ENCODE measurements at regions not wholly inside any gene's neighbourhood (a gene's known extent, or its start where the extent isn't known, plus 50 kb on each side); places are given as distances from the start of the nearest gene placed in this dataset.
"Not testable (repeated sequence)": the region's sequence is repeated elsewhere in the genome, so short reads cannot be mapped to it uniquely, and the experiment has no call there.

- Histone ChIP-seq H3K4me1 (ENCODE audit: control insufficient read depth, insufficient read depth, low read length) (no peaks in the 10 kb centered on the region), H3K36me3 (ENCODE audit: control insufficient read depth, insufficient read depth, low read length) (no peaks in the 10 kb centered on the region), H3K9me3 (ENCODE audit: control insufficient read depth, insufficient read depth, low read length) (no peaks in the 10 kb centered on the region), H3K4me3 (ENCODE audit: low read depth, low read length) (no peak overlapping the region), H3K27me3 (ENCODE audit: control insufficient read depth, insufficient read depth, low read length) (no peaks in the 10 kb centered on the region), H3K9ac (ENCODE audit: low read depth, low read length) (no peak overlapping the region)
These were observed 1261.3 kb upstream of the SPRY2 start for GRCh38 chr13:81602241-81602640.

DNA sequence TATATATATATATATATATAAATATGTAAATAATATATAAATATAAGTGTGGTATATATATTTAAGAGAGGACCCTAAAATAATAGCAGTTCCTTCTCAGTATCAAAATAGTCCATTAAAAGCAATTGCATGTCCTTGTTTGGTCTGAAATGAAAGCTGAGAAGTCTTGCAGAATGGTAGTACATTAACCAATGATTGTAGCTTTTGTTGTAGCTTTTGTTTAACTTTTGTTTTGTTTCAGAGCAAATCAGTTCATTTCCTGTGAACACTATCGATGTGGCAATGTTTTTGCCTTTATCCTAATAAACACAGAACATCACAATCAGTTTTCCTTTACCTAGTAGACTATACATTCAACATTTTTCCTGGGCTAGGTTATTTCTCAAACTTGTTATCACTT lies 1256.2 kb upstream of the SPRY2 start:
- Histone ChIP-seq H3K9me3 (ENCODE audit: control insufficient read depth, insufficient read depth, low read length) (no peaks in the 10 kb centered on the region), H3K9ac (ENCODE audit: low read depth, low read length) (no peak overlapping the region), H3K27me3 (ENCODE audit: control insufficient read depth, insufficient read depth, low read length) (no peaks in the 10 kb centered on the region), H3K4me1 (ENCODE audit: control insufficient read depth, insufficient read depth, low read length) (no peaks in the 10 kb centered on the region), H3K36me3 (ENCODE audit: control insufficient read depth, insufficient read depth, low read length) (no peaks in the 10 kb centered on the region), H3K4me3 (ENCODE audit: low read depth, low read length) (no peak overlapping the region)

DNA sequence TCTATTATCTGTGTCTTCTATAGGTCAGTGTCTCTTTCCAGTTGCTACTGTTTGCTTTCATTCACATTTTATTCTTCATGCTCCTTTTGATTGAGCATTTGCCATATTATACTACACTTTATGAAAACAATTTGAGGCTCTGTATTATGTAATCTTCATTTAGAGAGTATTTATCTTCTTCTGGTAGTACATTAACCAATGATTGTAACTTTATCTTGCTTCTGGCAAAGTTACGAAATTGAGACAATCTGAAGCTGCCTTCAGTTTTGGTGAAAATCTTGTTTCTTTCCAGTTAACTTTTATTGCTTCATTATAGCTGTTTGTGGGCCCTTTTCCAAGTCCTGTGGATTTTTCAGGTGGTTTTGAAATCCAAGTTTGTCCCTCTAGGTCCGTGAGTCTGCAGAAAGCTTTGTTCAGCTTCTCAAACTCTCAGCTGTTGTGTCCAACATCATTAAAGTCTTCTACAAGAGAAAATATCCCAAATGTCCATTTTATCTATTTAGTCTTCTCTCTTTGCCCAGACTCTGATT lies 1255.4 kb upstream of the SPRY2 start:
- Histone ChIP-seq H3K27me3 (ENCODE audit: control insufficient read depth, insufficient read depth, low read length) (no peaks in the 10 kb centered on the region), H3K4me1 (ENCODE audit: control insufficient read depth, insufficient read depth, low read length) (no peaks in the 10 kb centered on the region), H3K4me3 (ENCODE audit: low read depth, low read length) (no peak overlapping the region), H3K9me3 (ENCODE audit: control insufficient read depth, insufficient read depth, low read length) (no peaks in the 10 kb centered on the region), H3K9ac (ENCODE audit: low read depth, low read length) (no peak overlapping the region), H3K36me3 (ENCODE audit: control insufficient read depth, insufficient read depth, low read length) (no peaks in the 10 kb centered on the region)

- H3K9me3 ChIP-seq (ENCODE audit: control insufficient read depth, insufficient read depth, low read length): no peaks in the 10 kb centered on the region
- H3K9ac ChIP-seq (ENCODE audit: low read depth, low read length): no peak overlapping the region
- H3K4me3 ChIP-seq (ENCODE audit: low read depth, low read length): no peak overlapping the region
- H3K36me3 ChIP-seq (ENCODE audit: control insufficient read depth, insufficient read depth, low read length): no peaks in the 10 kb centered on the region
- no peaks in the 10 kb centered on the region for H3K4me1 ChIP-seq (ENCODE audit: control insufficient read depth, insufficient read depth, low read length)
- no peaks in the 10 kb centered on the region for H3K27me3 ChIP-seq (ENCODE audit: control insufficient read depth, insufficient read depth, low read length)
These were observed 1250.7 kb upstream of the SPRY2 start for GRCh38 chr13:81591528-81592220.

GRCh38 chr13:81582381-81582780 lies 1241.5 kb upstream of the SPRY2 start:
- no peaks in the 10 kb centered on the region for H3K36me3 ChIP-seq (ENCODE audit: control insufficient read depth, insufficient read depth, low read length)
- H3K9me3 ChIP-seq (ENCODE audit: control insufficient read depth, insufficient read depth, low read length): no peaks in the 10 kb centered on the region
- no peak overlapping the region for H3K4me3 ChIP-seq (ENCODE audit: low read depth, low read length)
- H3K9ac ChIP-seq (ENCODE audit: low read depth, low read length): no peak overlapping the region
- no peaks in the 10 kb centered on the region for H3K4me1 ChIP-seq (ENCODE audit: control insufficient read depth, insufficient read depth, low read length)
- no peaks in the 10 kb centered on the region for H3K27me3 ChIP-seq (ENCODE audit: control insufficient read depth, insufficient read depth, low read length)

DNA sequence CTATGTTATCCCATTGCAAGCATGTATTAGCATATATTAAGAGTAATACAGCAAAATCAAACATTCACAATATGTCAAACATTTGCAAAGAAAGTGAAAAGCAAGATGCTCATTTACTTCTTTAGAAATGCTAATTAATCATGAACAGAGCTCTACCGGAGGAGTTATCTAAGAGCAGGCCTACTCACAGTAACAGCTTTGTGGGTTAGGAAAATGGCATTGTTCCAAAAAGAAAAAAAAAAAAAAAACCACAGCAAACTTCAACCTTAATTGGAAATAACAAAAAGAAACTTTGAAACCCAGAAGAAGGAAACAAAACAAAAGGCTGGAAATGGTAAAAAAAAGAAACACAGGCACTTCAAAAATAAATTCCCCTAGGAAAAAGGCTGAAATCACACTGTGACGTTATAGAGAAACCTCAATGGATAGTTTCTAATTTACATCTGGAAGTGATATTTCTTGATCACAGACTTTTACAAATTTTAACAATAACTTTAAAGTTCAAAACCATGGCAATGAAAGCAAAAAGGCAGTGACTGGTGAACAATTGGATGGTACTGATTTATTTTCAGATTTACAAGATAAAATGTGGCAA lies 1236.8 kb upstream of the SPRY2 start:
- H3K9ac ChIP-seq (ENCODE audit: low read depth, low read length): no peak overlapping the region
- H3K36me3 ChIP-seq (ENCODE audit: control insufficient read depth, insufficient read depth, low read length): no peaks in the 10 kb centered on the region
- no peaks in the 10 kb centered on the region for H3K9me3 ChIP-seq (ENCODE audit: control insufficient read depth, insufficient read depth, low read length)
- no peaks in the 10 kb centered on the region for H3K27me3 ChIP-seq (ENCODE audit: control insufficient read depth, insufficient read depth, low read length)
- H3K4me1 ChIP-seq (ENCODE audit: control insufficient read depth, insufficient read depth, low read length): no peaks in the 10 kb centered on the region
- H3K4me3 ChIP-seq (ENCODE audit: low read depth, low read length): no peak overlapping the region

DNA sequence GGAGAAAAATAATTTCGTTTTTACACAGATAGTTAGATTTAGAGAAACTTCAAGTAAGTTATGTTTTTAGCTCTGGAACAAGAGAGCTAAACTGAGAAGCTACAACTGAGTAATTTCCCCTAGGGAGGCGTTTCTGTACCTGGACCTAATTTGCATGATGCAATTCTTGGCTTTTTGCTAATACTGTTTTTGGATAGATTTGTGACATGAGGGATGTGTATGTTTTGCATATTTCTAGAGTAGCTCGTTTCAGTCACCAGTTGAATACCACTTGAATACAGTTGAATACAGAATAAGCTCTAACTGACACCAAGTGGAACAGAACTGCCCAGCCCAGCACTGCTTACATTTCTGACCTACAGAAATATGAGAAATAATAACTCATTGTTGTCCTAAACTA lies 1227.9 kb upstream of the SPRY2 start:
- Histone ChIP-seq H3K36me3 (ENCODE audit: control insufficient read depth, insufficient read depth, low read length) (no peaks in the 10 kb centered on the region), H3K4me1 (ENCODE audit: control insufficient read depth, insufficient read depth, low read length) (no peaks in the 10 kb centered on the region), H3K27me3 (ENCODE audit: control insufficient read depth, insufficient read depth, low read length) (no peaks in the 10 kb centered on the region), H3K9me3 (ENCODE audit: control insufficient read depth, insufficient read depth, low read length) (no peaks in the 10 kb centered on the region), H3K9ac (ENCODE audit: low read depth, low read length) (no peak overlapping the region), H3K4me3 (ENCODE audit: low read depth, low read length) (no peak overlapping the region)

DNA sequence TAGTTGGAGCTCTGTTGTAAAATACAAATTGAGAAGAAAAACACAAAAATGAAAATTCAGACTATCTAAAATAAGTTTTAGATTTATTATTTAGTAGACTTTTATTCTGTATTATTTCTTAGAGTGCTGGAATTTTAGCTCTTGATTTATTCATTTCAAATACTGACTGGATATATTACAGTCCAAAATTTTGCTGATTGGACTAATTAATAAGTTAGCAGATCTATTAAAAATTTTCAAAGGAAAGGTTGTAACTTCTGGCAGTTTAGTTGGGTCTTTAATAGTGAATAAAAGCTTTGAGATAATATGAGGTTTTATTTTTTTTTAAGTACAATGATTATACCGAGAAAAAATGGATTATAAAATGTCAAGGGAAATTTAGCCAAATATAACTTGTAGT lies 1224.9 kb upstream of the SPRY2 start:
- Histone ChIP-seq H3K9ac (ENCODE audit: low read depth, low read length) (no peak overlapping the region), H3K4me1 (ENCODE audit: control insufficient read depth, insufficient read depth, low read length) (no peaks in the 10 kb centered on the region), H3K36me3 (ENCODE audit: control insufficient read depth, insufficient read depth, low read length) (no peaks in the 10 kb centered on the region)

GRCh38 chr13:81563091-81563490 lies 1222.2 kb upstream of the SPRY2 start:
- Histone ChIP-seq H3K27me3 (ENCODE audit: control insufficient read depth, insufficient read depth, low read length) (no peaks in the 10 kb centered on the region), H3K4me1 (ENCODE audit: control insufficient read depth, insufficient read depth, low read length) (no peaks in the 10 kb centered on the region), H3K9ac (ENCODE audit: low read depth, low read length) (no peak overlapping the region), H3K4me3 (ENCODE audit: low read depth, low read length) (no peak overlapping the region), H3K36me3 (ENCODE audit: control insufficient read depth, insufficient read depth, low read length) (no peaks in the 10 kb centered on the region), H3K9me3 (ENCODE audit: control insufficient read depth, insufficient read depth, low read length) (no peaks in the 10 kb centered on the region)

More for the DNA sequence above, 1224.9 kb upstream of the SPRY2 start:
- Histone ChIP-seq H3K27me3 (ENCODE audit: control insufficient read depth, insufficient read depth, low read length) (no peaks in the 10 kb centered on the region), H3K4me3 (ENCODE audit: low read depth, low read length) (no peak overlapping the region), H3K9me3 (ENCODE audit: control insufficient read depth, insufficient read depth, low read length) (no peaks in the 10 kb centered on the region)

DNA sequence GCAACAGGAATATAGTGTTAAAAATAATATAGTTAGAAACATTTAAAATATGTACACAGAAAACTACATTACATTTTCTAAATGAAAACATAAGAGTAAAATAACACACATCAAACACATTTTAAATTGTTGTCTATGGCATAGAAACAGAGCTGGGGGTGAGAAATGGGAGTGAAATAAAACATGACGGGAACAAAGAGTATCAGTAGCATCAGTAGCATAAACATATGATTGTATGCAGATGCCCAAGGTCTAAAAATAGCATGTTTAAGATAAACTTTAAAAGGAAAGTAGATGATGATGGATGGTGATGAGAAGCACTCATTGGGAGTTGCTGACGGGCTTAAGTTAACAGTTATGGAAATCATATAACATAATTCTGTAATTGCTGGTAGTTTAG lies 1221.7 kb upstream of the SPRY2 start:
- no peaks in the 10 kb centered on the region for H3K27me3 ChIP-seq (ENCODE audit: control insufficient read depth, insufficient read depth, low read length)
- H3K36me3 ChIP-seq (ENCODE audit: control insufficient read depth, insufficient read depth, low read length): no peaks in the 10 kb centered on the region
- no peak overlapping the region for H3K4me3 ChIP-seq (ENCODE audit: low read depth, low read length)
- no peak overlapping the region for H3K9ac ChIP-seq (ENCODE audit: low read depth, low read length)
- no peaks in the 10 kb centered on the region for H3K9me3 ChIP-seq (ENCODE audit: control insufficient read depth, insufficient read depth, low read length)
- no peaks in the 10 kb centered on the region for H3K4me1 ChIP-seq (ENCODE audit: control insufficient read depth, insufficient read depth, low read length)

GRCh38 chr13:81551036-81551435 lies 1210.1 kb upstream of the SPRY2 start:
- H3K9me3 ChIP-seq (ENCODE audit: control insufficient read depth, insufficient read depth, low read length): peaks cover under 1% of the 10 kb centered on the region
- no peak overlapping the region for H3K9ac ChIP-seq (ENCODE audit: low read depth, low read length)
- no peaks in the 10 kb centered on the region for H3K4me1 ChIP-seq (ENCODE audit: control insufficient read depth, insufficient read depth, low read length)
- H3K36me3 ChIP-seq (ENCODE audit: control insufficient read depth, insufficient read depth, low read length): peaks cover under 1% of the 10 kb centered on the region
- no peak overlapping the region for H3K4me3 ChIP-seq (ENCODE audit: low read depth, low read length)
- H3K27me3 ChIP-seq (ENCODE audit: control insufficient read depth, insufficient read depth, low read length): no peaks in the 10 kb centered on the region

DNA sequence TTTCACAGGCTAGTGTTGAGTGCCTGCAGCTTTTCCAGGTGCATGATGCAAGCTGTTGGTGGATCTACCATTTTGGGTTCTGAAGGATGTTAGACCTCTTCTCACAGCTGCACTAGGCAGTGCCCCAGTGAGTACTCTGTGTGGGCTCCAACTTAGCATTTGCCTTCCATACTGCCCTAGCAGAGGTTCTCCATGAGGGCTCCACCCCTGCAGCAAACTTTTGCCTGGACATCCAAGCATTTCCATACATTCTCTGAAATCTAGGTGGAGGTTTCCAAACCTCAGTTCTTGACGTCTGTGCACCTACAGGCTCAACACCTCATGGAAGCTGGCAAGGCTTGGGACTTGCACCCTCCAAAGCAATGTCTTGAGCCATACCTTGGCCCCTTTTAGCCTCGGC lies 1205.4 kb upstream of the SPRY2 start:
- not testable (repeated sequence) for H3K4me1 ChIP-seq (ENCODE audit: control insufficient read depth, insufficient read depth, low read length); H3K9me3 ChIP-seq (ENCODE audit: control insufficient read depth, insufficient read depth, low read length); H3K36me3 ChIP-seq (ENCODE audit: control insufficient read depth, insufficient read depth, low read length); H3K4me3 ChIP-seq (ENCODE audit: low read depth, low read length); H3K27me3 ChIP-seq (ENCODE audit: control insufficient read depth, insufficient read depth, low read length); H3K9ac ChIP-seq (ENCODE audit: low read depth, low read length)
